SK-N-SH (cell line): ENCODE measurements at regions not wholly inside any gene's neighbourhood (a gene's known extent, or its start where the extent isn't known, plus 50 kb on each side); places are given as distances from the start of the nearest gene placed in this dataset.

Experiments used
- CTCF ChIA-PET: fragments of 300-600, 350-600 bp; formaldehyde crosslinking; extraction: SDS; loops from one replicate; lab custom pipeline; 2021; lab: Yijun Ruan, JAX
- POLR2A ChIA-PET: fragments of 350-600 bp; sonication (Branson Sonifier 250); formaldehyde crosslinking; extraction: SDS; loops from one replicate; lab custom pipeline; 2020; ENCODE audit warnings: antibody characterized with exemption, inconsistent platforms; lab: Yijun Ruan, JAX
- DNase-seq: peaks from one replicate; pipeline ENCODE4 v3.0.0; 2012
- H2AFZ ChIP-seq: fragments of 200-600 bp; sonication (generic); 2 replicates; pipeline ENCODE4 v1.8.1; 2016; ENCODE audit warnings: antibody characterized with exemption, mild to moderate bottlenecking, low read depth
- H3F3A ChIP-seq: fragments of 200-600 bp; sonication (generic); replicated peaks from 2 replicates; pipeline ENCODE3; 2016; ENCODE audit warnings: antibody characterized with exemption, mild to moderate bottlenecking; ENCODE audit not compliant: insufficient read depth
- H3K27ac ChIP-seq, 2 experiments: fragments of 200-500 bp in 1 of 2; fragments of 200-600 bp in 1 of 2; sonication (Bioruptor generic) in 1 of 2; sonication (generic), shearing (Covaris generic) in 1 of 2; 2 replicates each; pipeline versions ENCODE4 v1.5.1 to v1.6.1; 2014 to 2016; ENCODE audit warnings: low read depth in 2 of 2, inconsistent platforms in 1 of 2, low read length in 1 of 2, mild to moderate bottlenecking in 1 of 2, mixed read lengths in 1 of 2
- H3K27me3 ChIP-seq: fragments of 200-600 bp; sonication (generic), shearing (Covaris generic); 2 replicates; pipeline ENCODE4 v1.6.1; 2016; ENCODE audit warnings: mixed run types; ENCODE audit not compliant: insufficient read depth
- H3K36me3 ChIP-seq, 2 experiments: fragments of 200-500 bp in 1 of 2; fragments of 200-600 bp in 1 of 2; sonication (Bioruptor generic) in 1 of 2; sonication (generic) in 1 of 2; replicated peaks in 1 of 2; 2 replicates each; pipeline versions ENCODE3 to v1.5.1; 2014 to 2016; ENCODE audit warnings: low read length in 1 of 2, mild to moderate bottlenecking in 1 of 2; ENCODE audit not compliant: insufficient read depth in 2 of 2, control insufficient read depth in 1 of 2
- H3K4me1 ChIP-seq, 2 experiments: fragments of 200-500 bp in 1 of 2; fragments of 200-600 bp in 1 of 2; sonication (Bioruptor generic) in 1 of 2; sonication (generic), shearing (Covaris generic) in 1 of 2; 2 replicates each; pipeline versions ENCODE4 v1.5.1 to v1.6.1; 2014 to 2016; ENCODE audit warnings: low read depth in 1 of 2, low read length in 1 of 2, mixed run types in 1 of 2; ENCODE audit not compliant: insufficient read depth in 2 of 2, control insufficient read depth in 1 of 2
- H3K4me2 ChIP-seq: fragments of 200-600 bp; sonication (generic), shearing (Covaris generic); 2 replicates; pipeline ENCODE4 v1.6.1; 2017; ENCODE audit warnings: mixed run types
- H3K4me3 ChIP-seq, 2 experiments: fragments of 200-500 bp in 1 of 2; fragments of 200-600 bp in 1 of 2; sonication (Bioruptor generic) in 1 of 2; sonication (generic), shearing (Covaris generic) in 1 of 2; 2 replicates each; pipeline versions ENCODE4 v1.5.1 to v1.8.1; 2014 to 2016; ENCODE audit warnings: low read depth in 2 of 2, inconsistent platforms in 1 of 2, low read length in 1 of 2, mild to moderate bottlenecking in 1 of 2, mixed read lengths in 1 of 2, moderate library complexity in 1 of 2
- H3K79me2 ChIP-seq: fragments of 200-600 bp; sonication (generic); 2 replicates; pipeline ENCODE4 v1.8.1; 2017; ENCODE audit warnings: mild to moderate bottlenecking; ENCODE audit not compliant: insufficient read depth
- H3K9ac ChIP-seq: fragments of 200-600 bp; sonication (generic); 2 replicates; pipeline ENCODE4 v1.6.1; 2017; ENCODE audit warnings: mixed run types
- H3K9me2 ChIP-seq: fragments of 200-600 bp; sonication (generic); 2 replicates; pipeline ENCODE4 v1.6.1; 2017; ENCODE audit warnings: mixed run types
- H3K9me3 ChIP-seq: fragments of 200-600 bp; sonication (generic); 2 replicates; pipeline ENCODE4 v1.6.1; 2017; ENCODE audit warnings: mixed run types, mild to moderate bottlenecking, moderate library complexity
- H4K20me1 ChIP-seq: fragments of 200-600 bp; sonication (generic); 2 replicates; pipeline ENCODE4 v1.6.1; 2017; ENCODE audit warnings: mild to moderate bottlenecking, mixed run types; ENCODE audit not compliant: insufficient read depth
- EP300 ChIP-seq, 2 experiments: IDR thresholded peaks; 2 replicates each; pipeline versions ENCODE4 v1.4.0 to v1.6.1; 2012; ENCODE audit warnings: borderline replicate concordance in 1 of 2, low read depth in 1 of 2, low read length in 1 of 2
- FOSL2 ChIP-seq: IDR thresholded peaks from 2 replicates; pipeline ENCODE4 v1.4.0; 2012; ENCODE audit warnings: low read depth, mild to moderate bottlenecking, moderate library complexity, borderline replicate concordance
- GATA2 ChIP-seq: sonication (generic); formaldehyde crosslinking; IDR thresholded peaks from 2 replicates; pipeline ENCODE4 v1.5.0; 2020; ENCODE audit warnings: mild to moderate bottlenecking, missing genetic modification reagents
- JUND ChIP-seq: IDR thresholded peaks from 2 replicates; pipeline ENCODE4 v1.4.0; 2012
- MEF2A ChIP-seq: IDR thresholded peaks from 2 replicates; pipeline ENCODE4 v1.4.0; 2012; ENCODE audit warnings: low read depth, borderline replicate concordance
- MXI1 ChIP-seq: IDR thresholded peaks from 2 replicates; pipeline ENCODE4 v1.6.1; 2012; ENCODE audit warnings: mild to moderate bottlenecking, low read depth, low read length, improper control_type of control experiment
- NFIC ChIP-seq: IDR thresholded peaks from 2 replicates; pipeline ENCODE4 v1.4.0; 2012; ENCODE audit warnings: borderline replicate concordance
- POLR2AphosphoS5 ChIP-seq: IDR thresholded peaks from 2 replicates; pipeline ENCODE4 v1.6.1; 2012; ENCODE audit warnings: low read depth, low read length
- RCOR1 ChIP-seq: fragments of 150-350 bp; IDR thresholded peaks from 2 replicates; pipeline ENCODE4 v1.6.1; 2017; ENCODE audit warnings: antibody characterized with exemption, low read length
- RFX5 ChIP-seq: IDR thresholded peaks from 2 replicates; pipeline ENCODE4 v1.6.1; 2012; ENCODE audit warnings: mild to moderate bottlenecking, improper control_type of control experiment, low read length
- RXRA ChIP-seq: IDR thresholded peaks from 2 replicates; pipeline ENCODE4 v1.4.0; 2012; ENCODE audit warnings: low read depth, mild to moderate bottlenecking, borderline replicate concordance
- TAF1 ChIP-seq: IDR thresholded peaks from 2 replicates; pipeline ENCODE4 v1.6.1; 2012; ENCODE audit warnings: low read depth, mild to moderate bottlenecking, low read length, moderate library complexity, borderline replicate concordance
- YY1 ChIP-seq: IDR thresholded peaks from 2 replicates; pipeline ENCODE4 v1.4.0; 2012; ENCODE audit warnings: low read depth, mild to moderate bottlenecking
- WGBS: methylation state at CpG from one replicate; pipeline ENCODE4 v1.1.6; 2017; ENCODE audit warnings: low lambda C conversion rate; 5-methylcytosine and 5-hydroxymethylcytosine counted together
- TF ChIP-seq, protein P1 (sequence below): IDR thresholded peaks from 2 replicates; pipeline ENCODE4 v1.6.1; 2012; ENCODE audit warnings: mild to moderate bottlenecking, low read depth, low read length, moderate library complexity
- TF ChIP-seq, protein P2 (sequence below): IDR thresholded peaks from 2 replicates; pipeline ENCODE4; 2012

DNA sequence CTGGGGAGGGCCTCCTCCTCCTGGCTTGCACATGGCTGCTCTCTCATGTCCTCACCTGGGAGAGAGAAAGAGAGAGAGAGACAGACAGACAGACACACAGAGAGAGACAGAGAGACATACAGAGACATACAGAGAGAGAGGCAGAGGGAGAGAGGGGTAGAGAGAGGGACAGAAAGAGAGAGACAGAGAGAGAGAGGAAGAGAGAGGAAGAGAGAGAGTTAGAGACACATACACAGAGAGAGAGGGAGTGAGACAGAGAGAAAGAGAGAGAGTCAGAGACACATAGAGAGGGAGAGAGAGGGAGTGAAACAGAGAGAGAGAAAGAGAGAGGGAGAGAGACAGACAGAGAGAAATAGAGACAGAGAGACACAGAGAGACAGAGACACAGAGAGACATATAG lies 103.6 kb upstream of the ESRRB start:
- Histone ChIP-seq H3K4me2 (no peak overlapping the region), H4K20me1 (no peaks in the 10 kb centered on the region), H3K4me1 (no peaks in the 10 kb centered on the region; a peak in 1 of 4 replicates), H3K36me3 (no peaks in the 10 kb centered on the region), H3K27ac (no peak overlapping the region), H3K9me2 (no peaks in the 10 kb centered on the region), H2AFZ (no peak overlapping the region), H3K9me3 (no peaks in the 10 kb centered on the region), H3K27me3 (no peaks in the 10 kb centered on the region), H3K79me2 (no peaks in the 10 kb centered on the region), H3F3A (no peaks in the 10 kb centered on the region), H3K4me3 (no peak overlapping the region), H3K9ac (no peak overlapping the region)
- CTCF ChIA-PET, result no interaction called here
- POLR2A ChIA-PET, result no interaction called here
- no peak for TF ChIP-seq RFX5
- no peak for DNase-seq

DNA sequence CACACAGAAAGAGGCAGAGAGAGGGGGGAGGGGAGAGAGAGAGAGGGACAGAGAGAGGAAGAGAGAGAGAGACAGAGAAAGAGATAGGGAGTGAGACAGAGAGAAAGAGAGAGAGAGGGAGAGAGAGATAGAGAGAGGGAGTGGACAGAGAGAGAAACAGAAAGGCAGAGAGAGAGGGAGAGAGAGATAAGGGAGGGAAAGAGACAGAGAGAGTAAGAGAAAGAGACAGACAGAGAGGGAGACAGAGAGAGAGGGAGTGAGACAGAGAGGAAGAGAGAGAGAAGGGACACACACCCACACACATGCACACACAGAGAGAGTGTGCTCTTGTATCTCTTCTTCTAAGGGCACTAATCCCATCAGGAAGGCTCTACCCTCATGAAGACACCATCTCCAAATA lies 103.2 kb upstream of the ESRRB start:
- CTCF ChIA-PET, result no interaction called here

DNA sequence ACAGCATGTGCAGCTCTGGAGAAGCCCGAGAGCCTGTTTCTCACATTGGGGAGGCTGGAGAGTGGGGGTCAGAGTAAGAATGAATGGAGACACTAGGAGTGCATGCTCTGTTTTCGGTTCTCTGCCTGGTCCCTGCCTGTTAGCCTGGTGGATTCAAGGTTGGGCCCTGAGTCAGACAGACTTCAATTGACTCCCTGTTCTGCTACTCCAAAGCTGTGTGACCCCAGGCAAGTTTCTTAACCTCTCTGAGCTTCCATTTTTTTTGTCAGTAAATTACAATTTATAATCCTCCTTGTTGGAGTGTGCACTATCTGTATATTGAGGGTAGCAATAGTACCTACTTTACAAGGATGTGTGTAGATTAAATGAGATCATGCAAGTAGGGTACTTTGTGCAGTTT lies 102.6 kb upstream of the ESRRB start:
- H3K36me3 ChIP-seq, result no peaks in the 10 kb centered on the region
- H3K9me2 ChIP-seq, result no peaks in the 10 kb centered on the region
- H3K27ac ChIP-seq, result no peak overlapping the region
- no peaks in the 10 kb centered on the region for H3F3A ChIP-seq
- no peaks in the 10 kb centered on the region for H3K27me3 ChIP-seq
- no peak overlapping the region for H3K4me2 ChIP-seq
- H3K4me3 ChIP-seq, result no peak overlapping the region
- H4K20me1 ChIP-seq, result no peaks in the 10 kb centered on the region
- no peak overlapping the region for H3K9ac ChIP-seq
- TF ChIP-seq RCOR1 (no peak), EP300 (IDR thresholded peaks at IDR 0.05; ENCODE audit: borderline replicate concordance in 1 of 2, low read depth in 1 of 2, low read length in 1 of 2) (no peak)
- 56% methylated on average over 2 of the region's 2 CpGs for WGBS
- ChIA-PET CTCF (no interaction called here), POLR2A (no interaction called here)
- no peaks in the 10 kb centered on the region for H3K4me1 ChIP-seq
- DNase-seq, result no peak
- no peaks in the 10 kb centered on the region for H3K9me3 ChIP-seq
- H2AFZ ChIP-seq, result no peak overlapping the region
- H3K79me2 ChIP-seq, result no peaks in the 10 kb centered on the region

More for the DNA sequence above, 103.2 kb upstream of the ESRRB start:
- DNase-seq, result no peak
- Histone ChIP-seq H3K79me2 (no peaks in the 10 kb centered on the region), H3K9me3 (no peaks in the 10 kb centered on the region), H3K9me2 (no peaks in the 10 kb centered on the region), H3K27me3 (no peaks in the 10 kb centered on the region), H3K4me3 (no peak overlapping the region), H2AFZ (no peak overlapping the region), H3K9ac (no peak overlapping the region), H3F3A (no peaks in the 10 kb centered on the region), H4K20me1 (no peaks in the 10 kb centered on the region), H3K36me3 (no peaks in the 10 kb centered on the region), H3K4me2 (no peak overlapping the region), H3K4me1 (no peaks in the 10 kb centered on the region), H3K27ac (no peak overlapping the region)
- no peak for TF ChIP-seq TAF1
- no peak for TF ChIP-seq JUND
- TF ChIP-seq FOSL2, result no peak
- POLR2A ChIA-PET, result no interaction called here

DNA sequence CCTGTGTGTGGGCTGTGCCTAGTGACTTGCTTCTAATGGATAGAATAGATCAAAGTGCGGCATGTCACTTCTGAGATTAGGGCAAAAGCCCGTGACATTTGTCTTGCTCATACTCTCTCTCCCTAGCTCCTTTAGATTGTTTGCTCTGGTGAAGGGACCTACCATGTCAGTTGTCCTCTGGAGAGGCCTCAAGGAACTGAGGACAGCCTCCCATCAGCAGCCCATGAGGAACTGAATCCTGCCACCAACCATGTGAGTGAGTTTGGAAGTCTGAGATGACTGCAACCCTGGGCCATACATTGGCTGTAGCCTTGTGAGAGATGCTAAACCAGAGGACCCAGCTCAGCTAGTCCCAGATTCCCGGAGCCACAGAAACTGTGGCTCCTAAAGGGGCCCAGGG lies 101.6 kb upstream of the ESRRB start:
- Histone ChIP-seq H3K36me3 (no peaks in the 10 kb centered on the region), H2AFZ (no peak overlapping the region), H3K27ac (no peak overlapping the region), H3K4me2 (no peak overlapping the region), H3K4me1 (no peaks in the 10 kb centered on the region), H3K27me3 (no peaks in the 10 kb centered on the region), H3K9me3 (no peaks in the 10 kb centered on the region), H4K20me1 (no peaks in the 10 kb centered on the region), H3K79me2 (no peaks in the 10 kb centered on the region), H3F3A (no peaks in the 10 kb centered on the region), H3K4me3 (no peak overlapping the region), H3K9ac (no peak overlapping the region), H3K9me2 (no peaks in the 10 kb centered on the region)
- WGBS, result 85% methylated on average over 3 of the region's 3 CpGs
- no peak for DNase-seq
- ChIA-PET CTCF (no interaction called here), POLR2A (no interaction called here)
- TF ChIP-seq MEF2A (no peak), GATA2 (CRISPR knock-in tag) (no peak), MXI1 (no peak), NFIC (no peak), POLR2AphosphoS5 (no peak), TAF1 (no peak), YY1 (no peak), RXRA (no peak)
- TF ChIP-seq, protein P1, sequence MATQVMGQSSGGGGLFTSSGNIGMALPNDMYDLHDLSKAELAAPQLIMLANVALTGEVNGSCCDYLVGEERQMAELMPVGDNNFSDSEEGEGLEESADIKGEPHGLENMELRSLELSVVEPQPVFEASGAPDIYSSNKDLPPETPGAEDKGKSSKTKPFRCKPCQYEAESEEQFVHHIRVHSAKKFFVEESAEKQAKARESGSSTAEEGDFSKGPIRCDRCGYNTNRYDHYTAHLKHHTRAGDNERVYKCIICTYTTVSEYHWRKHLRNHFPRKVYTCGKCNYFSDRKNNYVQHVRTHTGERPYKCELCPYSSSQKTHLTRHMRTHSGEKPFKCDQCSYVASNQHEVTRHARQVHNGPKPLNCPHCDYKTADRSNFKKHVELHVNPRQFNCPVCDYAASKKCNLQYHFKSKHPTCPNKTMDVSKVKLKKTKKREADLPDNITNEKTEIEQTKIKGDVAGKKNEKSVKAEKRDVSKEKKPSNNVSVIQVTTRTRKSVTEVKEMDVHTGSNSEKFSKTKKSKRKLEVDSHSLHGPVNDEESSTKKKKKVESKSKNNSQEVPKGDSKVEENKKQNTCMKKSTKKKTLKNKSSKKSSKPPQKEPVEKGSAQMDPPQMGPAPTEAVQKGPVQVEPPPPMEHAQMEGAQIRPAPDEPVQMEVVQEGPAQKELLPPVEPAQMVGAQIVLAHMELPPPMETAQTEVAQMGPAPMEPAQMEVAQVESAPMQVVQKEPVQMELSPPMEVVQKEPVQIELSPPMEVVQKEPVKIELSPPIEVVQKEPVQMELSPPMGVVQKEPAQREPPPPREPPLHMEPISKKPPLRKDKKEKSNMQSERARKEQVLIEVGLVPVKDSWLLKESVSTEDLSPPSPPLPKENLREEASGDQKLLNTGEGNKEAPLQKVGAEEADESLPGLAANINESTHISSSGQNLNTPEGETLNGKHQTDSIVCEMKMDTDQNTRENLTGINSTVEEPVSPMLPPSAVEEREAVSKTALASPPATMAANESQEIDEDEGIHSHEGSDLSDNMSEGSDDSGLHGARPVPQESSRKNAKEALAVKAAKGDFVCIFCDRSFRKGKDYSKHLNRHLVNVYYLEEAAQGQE, result no peak
- TF ChIP-seq, protein P2, sequence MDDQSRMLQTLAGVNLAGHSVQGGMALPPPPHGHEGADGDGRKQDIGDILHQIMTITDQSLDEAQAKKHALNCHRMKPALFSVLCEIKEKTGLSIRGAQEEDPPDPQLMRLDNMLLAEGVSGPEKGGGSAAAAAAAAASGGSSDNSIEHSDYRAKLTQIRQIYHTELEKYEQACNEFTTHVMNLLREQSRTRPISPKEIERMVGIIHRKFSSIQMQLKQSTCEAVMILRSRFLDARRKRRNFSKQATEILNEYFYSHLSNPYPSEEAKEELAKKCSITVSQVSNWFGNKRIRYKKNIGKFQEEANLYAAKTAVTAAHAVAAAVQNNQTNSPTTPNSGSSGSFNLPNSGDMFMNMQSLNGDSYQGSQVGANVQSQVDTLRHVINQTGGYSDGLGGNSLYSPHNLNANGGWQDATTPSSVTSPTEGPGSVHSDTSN, result no peak
